ENCODE measurements at regions not wholly inside any gene's neighbourhood (a gene's known extent, or its start where the extent isn't known, plus 50 kb on each side); places are given as distances from the start of the nearest gene placed in this dataset.

DNA sequence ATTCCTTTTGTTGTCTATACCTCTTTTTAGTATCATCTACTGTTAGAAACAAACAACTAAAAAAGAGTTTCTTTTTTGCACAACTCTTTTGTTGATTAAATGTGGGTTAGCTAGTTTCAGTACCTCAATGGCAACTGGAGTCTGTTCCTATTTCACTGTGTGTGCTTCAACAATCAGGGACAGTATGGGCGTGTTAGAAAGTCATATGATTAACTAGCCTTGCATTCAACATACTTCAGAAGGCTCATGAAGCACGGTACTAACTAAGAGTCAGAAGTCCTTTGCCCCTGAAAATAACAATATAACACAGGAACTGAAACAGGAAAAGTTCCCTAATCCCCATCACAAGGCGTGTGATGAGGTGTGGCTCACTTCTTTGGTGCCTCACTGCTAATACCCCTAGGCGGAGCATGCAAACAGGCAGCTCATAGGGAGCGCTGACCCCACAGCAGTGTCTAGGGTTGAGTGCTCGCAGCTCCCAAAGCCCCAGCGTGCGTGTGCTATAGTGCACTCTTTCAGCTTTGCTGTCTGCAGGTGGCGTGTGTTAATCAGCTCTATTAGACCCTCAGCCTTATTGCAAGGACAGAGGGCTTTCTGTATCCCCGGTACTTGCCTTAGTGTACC lies 203.1 kb upstream of the NDST3 start:
- Histone ChIP-seq H3K27me3 (no peaks in the 10 kb centered on the region), H3K36me3 (no peaks in the 10 kb centered on the region), H3K9me3 (no peaks in the 10 kb centered on the region), H3K4me1 (no peaks in the 10 kb centered on the region), H3K27ac (no peak overlapping the region), H3K4me3 (no peak overlapping the region)
- ATAC-seq (ENCODE audit: low FRiP score in 2 of 2), result peak in 1 of 2 donors; percentile 46
- DNase-seq, result no peak
- TF ChIP-seq EP300 (IDR thresholded peaks at IDR 0.05) (no peak), POLR2A (IDR thresholded peaks at IDR 0.05) (no peak), POLR2AphosphoS5 (IDR thresholded peaks at IDR 0.05) (no peak)
- TF ChIP-seq, protein P1, sequence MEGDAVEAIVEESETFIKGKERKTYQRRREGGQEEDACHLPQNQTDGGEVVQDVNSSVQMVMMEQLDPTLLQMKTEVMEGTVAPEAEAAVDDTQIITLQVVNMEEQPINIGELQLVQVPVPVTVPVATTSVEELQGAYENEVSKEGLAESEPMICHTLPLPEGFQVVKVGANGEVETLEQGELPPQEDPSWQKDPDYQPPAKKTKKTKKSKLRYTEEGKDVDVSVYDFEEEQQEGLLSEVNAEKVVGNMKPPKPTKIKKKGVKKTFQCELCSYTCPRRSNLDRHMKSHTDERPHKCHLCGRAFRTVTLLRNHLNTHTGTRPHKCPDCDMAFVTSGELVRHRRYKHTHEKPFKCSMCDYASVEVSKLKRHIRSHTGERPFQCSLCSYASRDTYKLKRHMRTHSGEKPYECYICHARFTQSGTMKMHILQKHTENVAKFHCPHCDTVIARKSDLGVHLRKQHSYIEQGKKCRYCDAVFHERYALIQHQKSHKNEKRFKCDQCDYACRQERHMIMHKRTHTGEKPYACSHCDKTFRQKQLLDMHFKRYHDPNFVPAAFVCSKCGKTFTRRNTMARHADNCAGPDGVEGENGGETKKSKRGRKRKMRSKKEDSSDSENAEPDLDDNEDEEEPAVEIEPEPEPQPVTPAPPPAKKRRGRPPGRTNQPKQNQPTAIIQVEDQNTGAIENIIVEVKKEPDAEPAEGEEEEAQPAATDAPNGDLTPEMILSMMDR (IDR thresholded peaks at IDR 0.05), result no peak
- WGBS, 2 donors, result 73 to 83% methylated on average over 7 to 10 of the region's 10 CpGs

DNA sequence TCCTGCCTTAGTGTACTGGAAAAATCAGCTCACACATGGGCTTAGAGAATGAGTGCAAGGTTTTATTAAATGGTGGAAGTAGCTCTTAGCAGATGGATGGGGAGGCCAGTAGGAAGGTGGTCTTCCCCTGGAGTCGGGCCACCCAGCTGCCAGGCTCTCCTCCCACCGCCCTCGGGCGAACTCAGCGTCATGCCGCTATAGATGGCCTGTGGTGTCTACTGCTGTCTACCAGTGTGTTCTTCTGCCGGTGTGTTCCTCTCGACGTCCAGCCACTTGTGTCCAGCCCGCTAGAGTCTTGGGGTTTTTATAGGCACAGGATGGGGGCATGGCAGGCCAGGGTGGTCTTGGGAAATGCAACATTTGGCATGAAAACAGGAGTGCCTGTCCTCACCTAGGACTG lies 198.7 kb upstream of the NDST3 start:
- H3K36me3 ChIP-seq, result no peaks in the 10 kb centered on the region
- WGBS, 2 donors, result 89 to 96% methylated on average over 10 of the region's 10 CpGs
- H3K9me3 ChIP-seq, result no peaks in the 10 kb centered on the region
- H3K27ac ChIP-seq, result no peak overlapping the region
- no peak for TF ChIP-seq POLR2A (IDR thresholded peaks at IDR 0.05)
- H3K27me3 ChIP-seq, result no peaks in the 10 kb centered on the region
- ATAC-seq (ENCODE audit: low FRiP score in 2 of 2), result no peak
- no peak overlapping the region for H3K4me3 ChIP-seq
- peak in 1 of 2 donors; percentile 37 for DNase-seq
- no peaks in the 10 kb centered on the region for H3K4me1 ChIP-seq

DNA sequence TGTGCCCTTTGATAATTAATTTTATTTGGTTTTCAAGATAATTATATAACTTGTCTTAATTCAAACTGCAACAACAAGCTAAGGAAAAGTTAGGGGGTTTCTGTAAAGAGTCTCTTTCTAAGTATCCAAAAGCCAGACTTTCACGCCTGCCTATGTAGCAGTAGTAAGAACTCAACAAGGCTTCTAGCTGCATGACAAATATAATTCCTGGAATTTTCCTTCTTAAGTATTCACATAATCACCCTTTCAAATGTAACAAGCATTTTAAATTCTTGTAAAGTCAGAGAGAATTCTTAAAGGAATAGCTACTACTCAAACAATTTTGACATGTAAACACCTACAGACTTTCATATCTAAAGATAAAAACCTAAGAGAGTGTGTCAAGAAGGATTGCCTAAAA lies 189.7 kb upstream of the NDST3 start:
- Histone ChIP-seq H3K27me3 (no peaks in the 10 kb centered on the region), H3K27ac (no peak overlapping the region), H3K36me3 (no peaks in the 10 kb centered on the region), H3K9me3 (no peaks in the 10 kb centered on the region), H3K4me1 (no peaks in the 10 kb centered on the region), H3K4me3 (no peak overlapping the region)
- no peak for DNase-seq
- WGBS, 2 donors, result 82 to 83% methylated on average over 1 of the region's 1 CpG
- TF ChIP-seq, protein P1 (IDR thresholded peaks at IDR 0.05), result no peak
- TF ChIP-seq POLR2A (IDR thresholded peaks at IDR 0.05), result no peak
- no peak for TF ChIP-seq POLR2AphosphoS5 (IDR thresholded peaks at IDR 0.05)
- no peak for TF ChIP-seq EP300 (IDR thresholded peaks at IDR 0.05)
- no peak for ATAC-seq (ENCODE audit: low FRiP score in 2 of 2)

DNA sequence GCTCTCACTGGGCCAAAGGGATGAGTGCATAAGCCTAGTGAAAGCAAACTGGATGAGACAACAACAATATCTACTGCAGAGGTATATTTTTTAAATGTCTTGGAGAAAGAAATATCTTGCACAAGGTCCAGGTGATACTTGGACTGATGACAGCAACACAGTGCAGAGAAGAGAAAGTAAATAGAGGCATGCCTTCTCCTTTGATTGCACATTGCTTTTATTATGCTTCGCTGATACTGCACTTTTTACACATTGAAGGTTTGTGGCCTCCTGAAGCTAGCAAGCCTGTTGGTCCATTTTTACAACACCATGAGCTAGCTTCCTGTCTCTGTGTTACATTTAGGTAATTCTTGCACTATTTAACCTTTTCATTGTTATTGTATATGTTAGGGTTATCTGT lies 189.0 kb upstream of the NDST3 start:
- no peaks in the 10 kb centered on the region for H3K9me3 ChIP-seq
- no peak overlapping the region for H3K27ac ChIP-seq
- DNase-seq, result no peak
- H3K27me3 ChIP-seq, result no peaks in the 10 kb centered on the region
- no peaks in the 10 kb centered on the region for H3K36me3 ChIP-seq
- no peak overlapping the region for H3K4me3 ChIP-seq
- ATAC-seq (ENCODE audit: low FRiP score in 2 of 2), result no peak
- 74 to 79% methylated on average over 1 of the region's 1 CpG for WGBS, 2 donors
- no peaks in the 10 kb centered on the region for H3K4me1 ChIP-seq
- TF ChIP-seq POLR2A (IDR thresholded peaks at IDR 0.05) (no peak), POLR2AphosphoS5 (IDR thresholded peaks at IDR 0.05) (no peak), EP300 (IDR thresholded peaks at IDR 0.05) (no peak)
- TF ChIP-seq, protein P1 (IDR thresholded peaks at IDR 0.05), result no peak

DNA sequence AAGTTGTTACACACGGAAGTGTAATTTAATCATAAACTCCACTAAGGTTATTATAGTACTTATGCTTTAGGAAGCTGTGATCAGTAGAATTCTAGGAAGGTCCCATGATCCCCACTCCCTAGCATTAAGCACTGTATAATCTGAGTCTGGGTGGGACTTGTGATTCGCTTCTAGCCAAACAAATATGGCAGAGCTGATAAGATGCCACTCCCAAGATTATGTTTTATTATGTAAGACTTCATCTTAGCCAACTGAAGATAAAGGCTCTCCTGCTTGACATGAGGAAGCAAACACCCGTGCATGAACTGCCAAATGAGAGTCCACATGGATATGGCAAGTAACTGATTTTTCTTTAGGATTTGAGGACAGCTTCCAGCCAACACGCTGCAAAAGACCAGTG lies 186.4 kb upstream of the NDST3 start:
- no peak for DNase-seq
- Histone ChIP-seq H3K9me3 (peaks cover 0 to 5% (median 0%) of the 10 kb centered on the region in 4 donors), H3K27me3 (no peaks in the 10 kb centered on the region), H3K27ac (no peak overlapping the region), H3K4me1 (no peaks in the 10 kb centered on the region), H3K36me3 (no peaks in the 10 kb centered on the region), H3K4me3 (no peak overlapping the region)
- WGBS, 2 donors, result 78 to 88% methylated on average over 4 of the region's 4 CpGs
- ATAC-seq (ENCODE audit: low FRiP score in 2 of 2), result no peak
- TF ChIP-seq POLR2A (IDR thresholded peaks at IDR 0.05) (no peak), EP300 (IDR thresholded peaks at IDR 0.05) (no peak), POLR2AphosphoS5 (IDR thresholded peaks at IDR 0.05) (no peak)
- TF ChIP-seq, protein P1 (IDR thresholded peaks at IDR 0.05), result no peak
